ENCODE measurements at regions not wholly inside any gene's neighbourhood (a gene's known extent, or its start where the extent isn't known, plus 50 kb on each side); places are given as distances from the start of the nearest gene placed in this dataset.
"Not testable (repeated sequence)": the region's sequence is repeated elsewhere in the genome, so short reads cannot be mapped to it uniquely, and the experiment has no call there.

- no peak for DNase-seq (ENCODE audit: low spot score)
Observed at GRCh38 chr21:27569091-27569490, 602.2 kb upstream of the ADAMTS5 start.

- no peak for DNase-seq (ENCODE audit: low spot score)
Observed at GRCh38 chr21:27567381-27567780, 600.5 kb upstream of the ADAMTS5 start.

GRCh38 chr21:27566521-27566920 is 599.6 kb upstream of the ADAMTS5 start:
- DNase-seq (ENCODE audit: low spot score), result no peak

GRCh38 chr21:27565364-27565763 is 598.5 kb upstream of the ADAMTS5 start:
- no peak for DNase-seq (ENCODE audit: low spot score)

GRCh38 chr21:27564684-27565301 is 597.9 kb upstream of the ADAMTS5 start:
- no peak for DNase-seq (ENCODE audit: low spot score)

- DNase-seq (ENCODE audit: low spot score), result no peak
Observed at GRCh38 chr21:27562303-27562702, 595.4 kb upstream of the ADAMTS5 start.

GRCh38 chr21:27561116-27561515 is 594.2 kb upstream of the ADAMTS5 start:
- no peak for DNase-seq (ENCODE audit: low spot score)

- DNase-seq (ENCODE audit: low spot score), result no peak
Observed at GRCh38 chr21:27557356-27557755, 590.5 kb upstream of the ADAMTS5 start.

- no peak for DNase-seq (ENCODE audit: low spot score)
Observed at GRCh38 chr21:27555996-27556395, 589.1 kb upstream of the ADAMTS5 start.

GRCh38 chr21:27550287-27550686 is 583.4 kb upstream of the ADAMTS5 start:
- DNase-seq (ENCODE audit: low spot score), result no peak

- no peak for DNase-seq (ENCODE audit: low spot score)
Observed at GRCh38 chr21:27548486-27548885, 581.6 kb upstream of the ADAMTS5 start.

GRCh38 chr21:27545754-27546349 is 579.0 kb upstream of the ADAMTS5 start:
- DNase-seq (ENCODE audit: low spot score), result no peak

GRCh38 chr21:27542126-27542525 is 575.2 kb upstream of the ADAMTS5 start:
- DNase-seq (ENCODE audit: low spot score), result not testable (repeated sequence)

- DNase-seq (ENCODE audit: low spot score), result no peak
Observed at GRCh38 chr21:27536319-27536718, 569.4 kb upstream of the ADAMTS5 start.

- no peak for DNase-seq (ENCODE audit: low spot score)
Observed at GRCh38 chr21:27535188-27535587, 568.3 kb upstream of the ADAMTS5 start.

- DNase-seq (ENCODE audit: low spot score), result no peak
Observed at GRCh38 chr21:27534206-27534605, 567.3 kb upstream of the ADAMTS5 start.

GRCh38 chr21:27532076-27532475 is 565.2 kb upstream of the ADAMTS5 start:
- no peak for DNase-seq (ENCODE audit: low spot score)

GRCh38 chr21:27528697-27529096 is 561.8 kb upstream of the ADAMTS5 start:
- DNase-seq (ENCODE audit: low spot score), result no peak

GRCh38 chr21:27526451-27526850 is 559.6 kb upstream of the ADAMTS5 start:
- no peak for DNase-seq (ENCODE audit: low spot score)

- no peak for DNase-seq (ENCODE audit: low spot score)
Observed at GRCh38 chr21:27525780-27526179, 558.9 kb upstream of the ADAMTS5 start.

GRCh38 chr21:27519361-27519760 is 552.5 kb upstream of the ADAMTS5 start:
- no peak for DNase-seq (ENCODE audit: low spot score)

- DNase-seq (ENCODE audit: low spot score), result not testable (repeated sequence)
Observed at GRCh38 chr21:27517177-27517576, 550.3 kb upstream of the ADAMTS5 start.

- no peak for DNase-seq (ENCODE audit: low spot score)
Observed at GRCh38 chr21:27515676-27516075, 548.8 kb upstream of the ADAMTS5 start.

GRCh38 chr21:27513825-27514224 is 546.9 kb upstream of the ADAMTS5 start:
- no peak for DNase-seq (ENCODE audit: low spot score)
